Muscle of leg (tissue), 3 donors: ENCODE measurements at regions not wholly inside any gene's neighbourhood (a gene's known extent, or its start where the extent isn't known, plus 50 kb on each side); places are given as distances from the start of the nearest gene placed in this dataset.
"Not testable (repeated sequence)": the region's sequence is repeated elsewhere in the genome, so short reads cannot be mapped to it uniquely, and the experiment has no call there.

Source experiments
- DNase-seq: peaks from one replicate; pipeline ENCODE4 v3.0.0; 2013
- H3K27ac ChIP-seq: one replicate; pipeline ENCODE4 v1.5.1; 2013; ENCODE audit warnings: mild to moderate bottlenecking, low read length, control low read depth
- H3K27me3 ChIP-seq: one replicate; pipeline ENCODE4 v1.6.1; 2013; ENCODE audit warnings: low read length; ENCODE audit not compliant: control insufficient read depth, insufficient read depth
- H3K36me3 ChIP-seq: one replicate; pipeline ENCODE4 v1.6.1; 2013; ENCODE audit warnings: low read length; ENCODE audit not compliant: control insufficient read depth, insufficient read depth
- H3K4me1 ChIP-seq: one replicate; pipeline ENCODE4 v1.6.1; 2013; ENCODE audit warnings: low read length; ENCODE audit not compliant: control insufficient read depth, insufficient read depth
- H3K4me3 ChIP-seq: one replicate; pipeline ENCODE4 v1.5.1; 2013; ENCODE audit warnings: low read length, control low read depth
- H3K9me3 ChIP-seq: replicated peaks from 2 replicates; pipeline ENCODE4 v1.6.1; 2013; ENCODE audit warnings: low read depth, low read length; ENCODE audit not compliant: control insufficient read depth
- WGBS: methylation state at CpG from one replicate; pipeline ENCODE4 v1.1.5; 2013; ENCODE audit warnings: missing lambda C conversion rate; ENCODE audit not compliant: insufficient coverage; 5-methylcytosine and 5-hydroxymethylcytosine counted together

DNA sequence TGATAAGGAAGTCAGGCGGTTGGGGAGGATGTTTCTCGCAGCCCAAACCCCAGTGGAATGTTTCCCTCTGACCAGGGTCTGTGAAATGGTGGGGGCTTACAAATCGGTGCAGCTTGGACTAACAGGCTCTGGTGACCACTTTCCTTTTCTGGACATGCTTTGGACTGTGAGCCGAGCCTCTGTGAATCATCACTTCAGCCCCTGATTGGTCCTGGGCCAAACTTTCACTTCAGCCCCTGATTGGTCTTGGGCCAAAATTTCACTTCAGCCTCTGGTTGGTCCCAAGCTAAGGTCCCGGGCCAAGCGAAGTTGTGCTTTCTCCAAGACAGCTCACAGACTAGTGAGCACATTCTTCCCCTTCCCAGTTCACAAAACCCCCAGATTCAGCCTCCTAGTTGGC lies 223.7 kb upstream of the ANKRD20A1 start:
- WGBS = no CpG with 5 or more reads among the region's 6 CpGs
- H3K36me3 ChIP-seq, DNase-seq: not testable (repeated sequence)

DNA sequence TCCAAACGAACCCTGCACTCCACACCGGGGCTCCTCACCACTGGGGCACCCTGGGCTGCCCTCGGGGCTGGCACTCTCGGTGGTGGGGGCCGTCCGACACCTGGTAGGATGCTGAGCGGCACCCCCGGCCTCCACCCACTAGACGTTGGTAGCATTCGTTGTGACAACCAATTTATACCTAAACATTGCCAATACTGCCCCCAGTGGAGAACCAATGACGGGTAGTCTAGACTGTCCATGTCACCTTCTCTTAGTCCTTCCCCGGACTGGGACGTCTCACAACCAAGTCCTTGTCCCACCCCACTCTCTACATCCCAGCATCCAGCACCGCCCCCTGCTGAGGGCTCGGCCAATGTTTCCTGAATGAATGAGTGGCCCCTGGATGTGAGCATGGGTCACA lies 246.8 kb upstream of the ANKRD20A1 start:
- H3K27ac ChIP-seq, H3K36me3 ChIP-seq, H3K9me3 ChIP-seq, H3K4me1 ChIP-seq, DNase-seq, H3K27me3 ChIP-seq, H3K4me3 ChIP-seq: not testable (repeated sequence)
- WGBS = no CpG with 5 or more reads among the region's 15 CpGs

More for the DNA sequence above, 223.7 kb upstream of the ANKRD20A1 start:
- not testable (repeated sequence) for H3K27me3 ChIP-seq, H3K4me3 ChIP-seq, H3K9me3 ChIP-seq, H3K27ac ChIP-seq, H3K4me1 ChIP-seq

DNA sequence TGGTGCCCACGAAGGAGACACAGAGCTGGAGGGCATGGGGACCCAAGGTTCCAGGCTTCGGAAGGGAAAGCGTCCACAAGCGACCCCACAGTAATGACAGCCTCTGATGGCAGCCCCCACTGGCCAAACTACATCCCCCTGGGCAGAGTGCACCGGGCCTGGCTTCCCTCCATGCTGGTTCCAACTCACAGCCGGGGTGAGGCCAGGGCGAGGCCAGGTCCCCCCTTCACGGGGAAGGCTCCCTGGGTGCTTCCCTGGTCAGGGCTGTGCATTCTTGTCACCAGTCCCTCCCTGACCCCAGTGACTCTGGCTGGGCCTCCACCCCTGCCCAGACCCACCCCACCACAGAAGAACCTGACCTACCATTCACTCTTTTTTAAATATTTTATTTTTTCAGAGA lies 248.9 kb upstream of the ANKRD20A1 start:
- not testable (repeated sequence) for DNase-seq, H3K27me3 ChIP-seq, H3K36me3 ChIP-seq, H3K27ac ChIP-seq, H3K4me1 ChIP-seq, H3K9me3 ChIP-seq, H3K4me3 ChIP-seq
- no CpG with 5 or more reads among the region's 8 CpGs for WGBS

DNA sequence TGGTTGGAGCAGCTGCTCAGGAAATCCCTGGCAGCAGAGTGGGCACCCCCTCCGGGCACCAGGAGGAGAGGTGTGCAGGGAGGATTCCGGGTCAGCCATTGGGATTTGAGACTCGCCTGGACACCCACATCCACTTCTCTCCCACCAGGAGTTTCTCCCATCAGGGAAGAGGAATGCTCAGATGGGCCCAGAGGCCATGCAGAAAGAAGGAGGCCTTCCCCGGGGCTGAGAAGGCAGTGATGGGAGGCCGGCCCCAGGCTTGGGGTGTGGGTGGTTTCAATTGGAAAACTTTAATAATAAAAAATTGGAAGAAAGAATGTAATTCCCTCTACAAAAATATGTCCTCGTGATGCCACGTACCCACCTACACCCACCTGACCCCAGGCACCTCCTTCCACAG lies 249.3 kb upstream of the ANKRD20A1 start:
- WGBS = no CpG with 5 or more reads among the region's 7 CpGs
- not testable (repeated sequence) for H3K36me3 ChIP-seq, H3K27ac ChIP-seq, H3K9me3 ChIP-seq, DNase-seq, H3K4me3 ChIP-seq, H3K4me1 ChIP-seq, H3K27me3 ChIP-seq

DNA sequence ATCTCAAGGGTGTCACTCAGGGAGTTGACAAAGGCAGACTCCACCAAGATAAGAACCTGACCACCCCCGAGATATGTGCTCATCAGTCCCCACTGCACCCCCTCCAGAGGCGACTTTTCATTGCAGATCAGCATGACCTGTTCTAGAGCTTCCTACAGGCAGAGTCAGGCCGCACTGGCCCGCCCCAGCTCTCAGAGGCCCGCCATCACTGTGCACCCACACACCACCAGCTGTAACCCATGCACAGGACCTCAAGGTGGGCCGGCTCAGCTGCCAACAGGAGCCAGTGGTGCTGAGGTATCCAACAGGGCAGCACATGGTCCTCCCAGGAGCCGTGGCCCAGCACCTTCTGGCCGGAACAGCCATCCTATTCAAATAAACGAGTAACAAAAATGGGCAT lies 253.6 kb upstream of the ANKRD20A1 start:
- not testable (repeated sequence) for H3K4me1 ChIP-seq, H3K4me3 ChIP-seq, DNase-seq, H3K9me3 ChIP-seq, H3K27me3 ChIP-seq, H3K36me3 ChIP-seq, H3K27ac ChIP-seq
- no CpG with 5 or more reads among the region's 9 CpGs for whole genome bisulfite sequencing

DNA sequence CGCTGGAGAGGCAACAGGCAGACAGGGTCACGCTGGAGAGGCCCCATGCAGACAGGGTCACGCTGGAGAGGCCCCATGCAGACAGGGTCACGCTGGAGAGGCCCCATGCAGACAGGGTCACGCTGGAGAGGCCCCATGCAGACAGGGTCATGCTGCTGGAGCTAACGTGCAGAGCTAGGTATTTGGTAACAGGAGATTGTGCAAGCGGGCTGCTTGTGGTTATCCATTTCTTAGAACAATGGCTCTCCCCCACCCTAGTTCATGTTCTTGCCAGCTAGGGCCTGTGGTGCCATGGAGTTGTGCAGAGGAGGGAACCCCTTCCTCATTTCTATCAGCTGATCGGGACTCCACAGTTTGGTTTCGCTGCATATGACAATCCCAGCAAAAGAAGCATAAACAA lies 255.1 kb upstream of the ANKRD20A1 start:
- WGBS = no CpG with 5 or more reads among the region's 9 CpGs

DNA sequence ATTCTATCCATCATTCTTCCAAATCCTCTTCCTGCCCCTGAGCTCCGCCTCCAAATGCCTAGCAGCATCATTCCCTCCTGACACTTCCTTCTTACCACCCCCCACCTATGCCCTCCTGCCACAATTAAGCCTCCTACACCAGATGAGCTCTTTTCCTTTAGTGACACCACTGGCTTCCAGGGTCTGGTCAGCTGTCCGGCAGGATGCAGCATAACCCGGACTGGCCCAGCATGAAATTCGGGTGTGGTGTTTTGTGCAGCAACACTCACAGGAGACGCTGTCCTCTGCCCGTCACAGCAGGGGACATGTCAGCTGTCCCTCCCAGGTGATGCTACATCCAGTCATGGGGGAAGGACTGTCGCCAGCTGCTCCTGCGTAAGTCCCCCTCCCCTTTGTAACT lies 266.3 kb upstream of the ANKRD20A1 start:
- H3K4me1 ChIP-seq, H3K27me3 ChIP-seq, H3K9me3 ChIP-seq, H3K4me3 ChIP-seq, H3K36me3 ChIP-seq, H3K27ac ChIP-seq, DNase-seq: not testable (repeated sequence)
- no CpG with 5 or more reads among the region's 8 CpGs for WGBS

More for the DNA sequence above, 255.1 kb upstream of the ANKRD20A1 start:
- not testable (repeated sequence) for H3K27me3 ChIP-seq, H3K9me3 ChIP-seq, H3K27ac ChIP-seq, DNase-seq, H3K4me3 ChIP-seq, H3K36me3 ChIP-seq, H3K4me1 ChIP-seq

DNA sequence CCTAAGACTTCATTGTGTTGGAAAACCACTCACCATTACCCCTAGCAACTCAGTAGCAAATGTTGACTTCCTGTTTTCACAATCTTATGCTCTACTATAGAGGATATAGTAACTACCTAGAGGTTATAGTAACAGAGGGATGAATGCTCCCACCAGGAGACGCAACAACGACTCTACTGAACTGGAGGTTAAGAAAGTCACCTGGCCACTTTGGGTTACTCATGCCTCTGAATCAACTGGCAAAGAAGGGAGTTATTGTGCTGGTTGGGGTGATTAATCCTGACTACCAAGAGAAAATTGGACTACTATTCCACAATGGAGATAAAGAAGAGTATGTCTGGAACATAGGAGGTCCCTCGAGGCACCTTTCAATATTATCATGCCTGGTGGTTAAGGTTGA lies 302.9 kb upstream of the ANKRD20A1 start:
- not testable (repeated sequence) for H3K27me3 ChIP-seq, H3K27ac ChIP-seq, H3K4me3 ChIP-seq, DNase-seq, H3K36me3 ChIP-seq, H3K4me1 ChIP-seq, H3K9me3 ChIP-seq
- WGBS = no CpG with 5 or more reads among the region's 3 CpGs

DNA sequence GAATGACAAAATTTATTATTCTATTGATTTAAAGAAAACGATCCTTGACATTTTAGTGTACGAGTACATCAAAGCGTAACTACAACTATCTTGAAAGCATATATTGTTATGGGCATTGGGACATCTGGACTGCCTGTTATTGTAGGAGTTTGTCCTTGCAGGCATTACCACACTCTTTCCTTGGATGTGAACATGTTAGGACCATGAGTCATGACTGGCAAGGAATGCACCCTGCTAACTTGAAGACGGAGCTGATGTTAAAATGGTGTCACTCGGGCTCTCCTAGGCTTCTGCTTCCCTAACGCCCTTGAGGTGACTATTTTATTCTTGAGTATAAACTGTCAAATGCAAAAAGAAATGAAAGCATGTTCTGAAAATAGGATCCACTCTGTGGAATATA lies 308.7 kb upstream of the ANKRD20A1 start:
- not testable (repeated sequence) for H3K27me3 ChIP-seq, DNase-seq, H3K27ac ChIP-seq, H3K4me3 ChIP-seq, H3K36me3 ChIP-seq, H3K4me1 ChIP-seq, H3K9me3 ChIP-seq
- WGBS = no CpG with 5 or more reads among the region's 6 CpGs

DNA sequence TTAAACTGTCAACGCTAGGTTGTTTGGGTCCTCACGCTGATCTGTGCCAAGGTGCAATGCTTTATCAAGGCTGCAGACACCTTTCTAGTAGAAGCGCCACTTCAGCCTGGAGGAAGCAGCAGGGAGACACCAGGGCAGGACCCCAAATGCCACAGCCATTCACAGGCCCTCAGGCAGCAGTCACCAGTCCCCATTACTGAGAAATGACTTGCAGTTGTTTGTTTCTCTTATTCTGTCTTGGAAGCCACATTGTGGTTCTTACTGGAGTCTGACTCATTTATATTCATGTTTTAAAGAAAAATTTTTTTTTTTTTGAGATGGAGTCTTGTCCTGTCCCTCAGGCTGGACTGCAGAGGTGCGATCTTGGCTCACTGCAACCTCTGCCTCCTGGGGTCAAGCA lies 328.9 kb upstream of the ANKRD20A1 start:
- not testable (repeated sequence) for H3K4me1 ChIP-seq, H3K27me3 ChIP-seq, H3K27ac ChIP-seq, H3K36me3 ChIP-seq, DNase-seq, H3K4me3 ChIP-seq, H3K9me3 ChIP-seq
- WGBS = no CpG with 5 or more reads among the region's 4 CpGs

DNA sequence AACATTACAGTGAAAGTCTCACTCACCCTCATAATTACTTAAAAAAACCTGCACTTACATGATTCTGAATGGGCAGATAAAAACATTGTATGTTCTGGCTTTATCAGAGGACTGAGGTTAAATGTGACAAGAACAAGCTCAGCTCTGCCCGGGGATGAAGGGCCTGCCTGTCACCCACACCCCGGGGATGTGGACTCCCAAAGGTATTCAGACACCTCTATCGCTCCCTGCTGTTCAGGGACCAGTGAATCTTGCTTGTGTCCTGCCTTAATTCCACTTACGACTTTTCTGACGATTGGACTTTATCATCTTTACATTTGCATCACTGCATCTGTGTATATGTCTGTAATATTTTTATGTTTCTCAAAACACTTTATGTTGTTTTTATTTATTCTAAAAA lies 341.8 kb upstream of the ANKRD20A1 start:
- not testable (repeated sequence) for H3K4me3 ChIP-seq, H3K4me1 ChIP-seq, DNase-seq, H3K27ac ChIP-seq, H3K27me3 ChIP-seq, H3K9me3 ChIP-seq, H3K36me3 ChIP-seq
- no CpG with 5 or more reads among the region's 5 CpGs for WGBS
